GM12878 (cell line): ENCODE measurements at regions not wholly inside any gene's neighbourhood (a gene's known extent, or its start where the extent isn't known, plus 50 kb on each side); places are given as distances from the start of the nearest gene placed in this dataset.

Source experiments
- ATF3 ChIP-seq: IDR thresholded peaks from 2 replicates; pipeline ENCODE4 v1.6.1; 2011; ENCODE audit warnings: low read depth, mild to moderate bottlenecking, low read length, moderate library complexity, borderline replicate concordance; ENCODE audit errors: extremely low read depth
- CTCF ChIP-seq, 3 experiments: IDR thresholded peaks in 2 of 3; conservative IDR thresholded peaks in 1 of 3; 2 replicates each; pipeline ENCODE4 v1.5.1; 2011; ENCODE audit warnings: low read depth in 3 of 3, low read length in 3 of 3, mild to moderate bottlenecking in 3 of 3, control low read depth in 2 of 3, moderate library complexity in 2 of 3, inconsistent platforms in 1 of 3, mixed read lengths in 1 of 3; ENCODE audit not compliant: control insufficient read depth in 2 of 3, insufficient read depth in 1 of 3; ENCODE audit errors: extremely low read depth in 1 of 3
- EZH2 ChIP-seq: IDR thresholded peaks from 2 replicates; pipeline ENCODE4 v1.6.1; 2012; ENCODE audit warnings: low read depth, mild to moderate bottlenecking, control low read depth, inconsistent platforms, low read length, borderline replicate concordance; ENCODE audit not compliant: control insufficient read depth
- GATAD2B ChIP-seq: fragments of 450-650 bp; conservative IDR thresholded peaks from 2 replicates; pipeline ENCODE4 v1.6.1; 2017; ENCODE audit warnings: low read depth, mild to moderate bottlenecking, moderate library complexity
- IKZF1 ChIP-seq: fragments of 450-650 bp; conservative IDR thresholded peaks from 2 replicates; pipeline ENCODE4 v1.6.1; 2017; ENCODE audit warnings: antibody characterized with exemption, mild to moderate bottlenecking
- JUND ChIP-seq: IDR thresholded peaks from 2 replicates; pipeline ENCODE4 v1.6.1; 2012; ENCODE audit warnings: low read depth, mild to moderate bottlenecking, low read length, improper control_type of control experiment, moderate library complexity
- SREBF2 ChIP-seq: IDR thresholded peaks from 2 replicates; pipeline ENCODE4 v1.6.1; 2012; ENCODE audit warnings: mild to moderate bottlenecking, low read length
- SUPT20H ChIP-seq: IDR thresholded peaks from 2 replicates; pipeline ENCODE4 v1.6.1; 2011; ENCODE audit warnings: low read depth, mild to moderate bottlenecking, low read length, moderate library complexity, borderline replicate concordance; ENCODE audit not compliant: control insufficient read depth

DNA sequence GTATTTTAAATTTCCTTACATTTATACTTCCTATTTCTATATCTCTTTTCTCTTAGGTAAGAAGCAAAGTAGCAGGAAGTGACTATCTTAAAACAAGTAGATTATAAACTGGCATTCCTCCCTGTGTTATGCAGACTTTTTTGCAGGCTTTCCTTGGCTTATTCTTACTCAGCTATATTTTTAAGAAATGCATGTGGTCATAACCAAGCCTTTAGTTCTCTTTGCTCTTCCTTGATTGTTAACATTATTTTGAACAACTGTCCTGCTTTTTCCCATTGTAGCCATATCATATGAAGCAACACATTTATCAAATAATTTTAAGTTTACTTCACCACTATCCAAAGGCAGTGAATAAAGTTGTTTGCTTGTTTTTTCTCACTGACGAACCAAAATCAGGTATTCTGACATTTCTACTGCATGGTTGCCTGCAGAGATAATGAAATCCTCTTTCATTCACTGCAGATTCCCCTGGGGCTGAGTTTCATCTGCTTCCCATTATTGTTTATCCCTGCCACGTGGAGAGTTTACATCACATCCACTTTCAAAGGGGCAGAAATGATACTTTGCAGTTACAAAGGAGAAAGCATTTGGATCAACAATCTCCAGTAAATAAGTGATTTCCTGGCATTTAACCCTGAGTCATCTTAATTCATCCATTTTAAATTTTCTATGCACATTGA, 389.9 kb upstream of the SEMA3C start:
- no peak for TF ChIP-seq SREBF2
- TF ChIP-seq GATAD2B: no peak
- no peak for TF ChIP-seq EZH2
- TF ChIP-seq JUND: no peak
- no peak for TF ChIP-seq IKZF1
- TF ChIP-seq ATF3: no peak
- TF ChIP-seq CTCF (IDR thresholded peaks at IDR 0.05 in 2 of 3, conservative IDR thresholded peaks at IDR 0.05 in 1 of 3; ENCODE audit: control insufficient read depth in 2 of 3, extremely low read depth in 1 of 3, insufficient read depth in 1 of 3, low read depth in 3 of 3, low read length in 3 of 3): no peak
- no peak for TF ChIP-seq SUPT20H
